NCI-H1105 (cell line): ENCODE measurements at regions not wholly inside any gene's neighbourhood (a gene's known extent, or its start where the extent isn't known, plus 50 kb on each side); places are given as distances from the start of the nearest gene placed in this dataset.
"Not testable (repeated sequence)": the region's sequence is repeated elsewhere in the genome, so short reads cannot be mapped to it uniquely, and the experiment has no call there.

Experiments
- DNase-seq: peaks from one replicate; lab custom pipeline; 2025; lab: John Stamatoyannopoulos, UW

- DNase-seq = no peak
Observed at GRCh38 chr6:7016226-7016625, 91.5 kb upstream of the RREB1 start.

- no peak for DNase-seq
Observed at GRCh38 chr6:7021301-7021700, 86.5 kb upstream of the RREB1 start.

DNA sequence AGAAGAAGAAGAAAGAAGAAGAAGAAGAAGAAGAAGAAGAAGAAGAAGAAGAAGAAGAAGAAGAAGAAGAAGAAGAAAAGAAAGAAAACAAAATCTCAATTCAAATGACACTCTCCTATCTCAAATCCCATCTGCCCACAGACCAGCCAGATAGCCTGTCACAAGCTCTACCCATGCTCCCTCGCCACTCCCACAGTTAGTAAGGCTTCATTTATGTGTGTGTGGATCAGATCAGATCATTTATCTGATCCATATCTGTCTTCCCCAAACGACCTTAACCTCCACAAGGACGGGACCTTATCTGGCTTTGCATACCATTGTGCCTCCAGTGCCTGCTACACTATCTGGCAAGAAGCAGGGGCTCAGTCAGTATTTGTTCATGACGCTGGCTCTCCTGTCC, 81.9 kb upstream of the RREB1 start:
- DNase-seq = no peak

DNA sequence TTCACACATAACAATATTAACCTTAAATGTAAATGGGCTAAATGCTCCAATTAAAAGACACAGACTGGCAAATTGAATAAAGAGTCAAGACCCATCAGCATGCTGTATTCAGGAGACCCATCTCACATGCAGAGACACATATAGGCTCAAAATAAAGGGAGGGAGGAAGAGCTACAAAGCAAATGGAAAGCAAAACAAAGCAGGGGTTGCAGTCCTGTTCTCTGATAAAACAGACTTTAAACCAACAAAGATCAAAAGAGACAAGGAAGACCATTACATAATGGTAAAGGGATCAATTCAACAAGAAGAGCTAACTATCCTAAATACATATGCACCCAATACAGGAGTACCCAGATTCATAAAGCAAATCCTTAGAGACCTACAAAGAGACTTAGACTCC, 78.8 kb upstream of the RREB1 start:
- not testable (repeated sequence) for DNase-seq

- not testable (repeated sequence) for DNase-seq
Observed at GRCh38 chr6:7030968-7031367, 76.8 kb upstream of the RREB1 start.

DNA sequence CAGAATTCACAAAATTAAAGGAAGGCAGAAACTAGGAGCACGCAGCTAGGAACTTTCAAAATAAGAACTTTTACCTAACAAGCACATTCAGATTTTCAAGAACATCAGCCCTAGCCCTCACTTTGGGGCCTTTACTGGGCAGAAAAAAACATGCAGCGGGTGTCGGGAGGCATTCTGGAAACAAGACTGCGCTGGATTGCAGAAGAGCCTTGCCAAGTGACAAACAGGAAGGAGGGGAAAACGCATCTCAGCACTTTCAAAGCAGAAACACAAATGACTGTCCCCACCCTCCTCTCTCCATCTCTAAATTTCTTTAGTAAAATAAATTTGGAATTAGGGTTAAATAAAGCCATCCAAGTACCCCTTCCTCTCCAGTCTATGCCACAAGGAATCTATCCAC, 74.6 kb upstream of the RREB1 start:
- no peak for DNase-seq

- no peak for DNase-seq
Observed at GRCh38 chr6:7034055-7034454, 73.7 kb upstream of the RREB1 start.

DNA sequence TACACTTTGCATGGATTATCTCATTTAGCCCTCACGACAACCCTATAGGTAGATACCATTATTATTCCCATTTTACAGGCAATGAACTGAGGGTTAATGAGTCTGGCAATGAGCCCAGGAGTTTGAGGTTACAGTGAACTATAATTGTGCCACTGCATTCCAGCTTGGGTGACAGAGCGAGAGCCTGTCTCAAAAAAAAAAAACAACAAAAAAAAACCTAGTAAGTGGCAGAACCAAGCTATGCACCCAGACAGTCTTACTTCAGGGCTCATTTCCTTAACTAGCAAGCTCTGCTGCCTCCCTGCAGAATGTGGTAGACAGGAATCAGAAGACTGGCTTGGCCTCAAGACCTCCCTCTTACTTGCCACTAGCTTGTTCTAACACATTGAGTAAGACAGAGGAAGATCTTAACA, 71.9 kb upstream of the RREB1 start:
- DNase-seq = no peak

- DNase-seq = no peak
Observed at GRCh38 chr6:7041511-7042026, 66.2 kb upstream of the RREB1 start.

DNA sequence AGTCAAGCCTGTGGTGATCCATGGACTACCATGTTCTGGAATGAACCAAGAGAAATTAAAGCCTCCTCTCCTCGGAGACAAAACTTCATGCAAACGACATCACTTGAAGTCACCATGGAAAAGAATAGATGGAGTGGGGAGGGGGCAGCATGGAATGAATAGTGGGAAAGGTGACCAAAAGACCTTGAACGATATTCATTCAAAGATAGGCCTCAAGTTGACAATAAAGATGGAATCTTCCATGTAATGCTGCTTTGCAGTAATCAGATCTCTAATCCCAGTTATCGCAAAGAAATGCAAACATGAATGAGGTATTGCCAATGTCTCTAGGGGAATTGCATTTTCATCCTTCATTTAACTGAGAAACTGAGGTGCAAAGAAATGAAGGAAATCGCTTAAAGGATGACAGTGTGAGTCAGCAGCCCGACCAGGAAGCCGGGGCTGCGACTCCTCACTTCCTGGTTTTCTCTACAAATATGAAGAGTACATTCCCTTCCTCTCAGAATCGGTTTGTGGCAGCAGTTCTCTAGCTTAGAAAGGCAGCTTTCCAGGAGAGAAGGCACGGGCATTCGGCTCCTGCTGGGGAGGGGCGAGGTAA, 65.6 kb upstream of the RREB1 start:
- DNase-seq = no peak

DNA sequence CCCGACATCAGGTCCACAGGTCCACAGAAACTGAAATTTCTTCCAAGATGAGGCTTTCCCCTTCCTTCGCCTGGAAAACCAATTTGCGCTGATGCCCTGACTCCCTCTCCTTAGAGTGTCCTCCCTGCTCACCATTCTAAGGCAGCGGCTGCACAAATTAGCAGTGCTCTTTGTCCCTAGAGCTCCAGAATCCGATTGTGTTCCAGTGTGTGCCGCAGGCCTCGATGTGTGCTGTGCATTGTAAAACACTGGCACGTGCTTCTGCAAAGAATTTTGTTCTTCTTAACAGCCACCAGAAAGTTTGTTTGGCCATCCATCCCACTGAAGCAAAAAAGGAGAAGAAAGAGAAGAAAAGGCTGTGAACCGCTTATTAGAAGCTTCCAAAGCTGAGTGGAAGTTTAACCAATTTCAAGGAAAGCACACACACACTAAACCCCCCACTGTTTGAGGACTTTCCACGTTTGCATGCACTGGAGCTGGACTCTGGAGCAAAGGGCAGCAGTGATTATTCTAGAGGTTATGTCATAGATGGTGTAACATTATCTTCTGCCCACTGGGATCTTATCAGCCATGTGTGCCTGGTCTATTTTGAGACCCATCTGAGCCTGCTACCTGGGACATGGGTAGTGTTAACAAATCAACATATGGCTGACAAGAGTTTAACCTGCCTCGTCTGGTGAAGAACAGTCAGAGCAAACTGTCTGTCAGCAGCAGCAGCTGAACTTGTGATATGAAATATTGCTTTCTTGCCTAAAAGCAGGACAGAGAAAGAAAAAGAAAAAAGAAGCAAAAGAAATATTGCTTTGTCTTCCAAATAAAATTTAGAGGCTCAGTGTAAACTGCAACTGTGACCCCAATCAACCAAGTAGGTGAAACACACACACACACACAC, 64.9 kb upstream of the RREB1 start:
- DNase-seq = no peak

- no peak for DNase-seq
Observed at GRCh38 chr6:7045331-7045730, 62.4 kb upstream of the RREB1 start.

GRCh38 chr6:7045746-7046145, 62.0 kb upstream of the RREB1 start:
- DNase-seq = no peak

DNA sequence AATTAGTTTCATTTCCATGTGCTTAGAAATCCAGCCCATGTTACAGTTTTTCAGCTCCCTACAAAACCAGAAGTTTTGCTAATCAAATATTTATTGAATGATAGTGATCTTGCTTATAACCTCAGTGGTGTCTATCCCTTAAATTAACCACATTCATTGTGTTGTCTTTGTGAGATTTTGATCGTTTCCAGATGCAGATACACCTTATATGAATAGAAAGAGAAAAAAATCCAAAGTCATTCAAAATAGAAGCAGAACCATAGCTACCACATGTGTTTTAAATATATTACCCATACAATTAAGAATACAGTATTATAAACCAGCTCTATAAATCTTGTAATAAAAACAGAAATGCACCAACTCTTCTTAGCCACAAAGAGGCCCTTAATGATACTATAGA, 60.6 kb upstream of the RREB1 start:
- DNase-seq = no peak

DNA sequence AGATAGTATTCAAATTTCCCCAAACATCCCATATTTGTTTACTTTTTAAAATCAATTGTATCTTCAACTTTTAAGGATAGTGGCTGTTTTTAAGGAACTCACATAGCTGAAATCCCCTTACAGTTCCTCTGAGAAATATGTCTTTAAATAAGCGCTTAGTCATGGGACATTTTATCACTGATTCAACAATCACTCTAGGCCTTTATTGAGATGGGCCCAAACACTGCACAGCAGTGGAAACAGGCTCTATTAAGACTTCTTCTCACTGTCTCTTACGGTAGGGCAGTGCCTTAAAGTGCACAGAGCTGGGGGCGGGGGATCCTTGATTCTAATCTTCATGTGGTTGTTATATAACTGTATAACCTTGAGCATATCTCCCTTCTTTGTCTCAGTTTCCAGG, 59.8 kb upstream of the RREB1 start:
- no peak for DNase-seq

GRCh38 chr6:7048894-7049293, 58.9 kb upstream of the RREB1 start:
- no peak for DNase-seq

DNA sequence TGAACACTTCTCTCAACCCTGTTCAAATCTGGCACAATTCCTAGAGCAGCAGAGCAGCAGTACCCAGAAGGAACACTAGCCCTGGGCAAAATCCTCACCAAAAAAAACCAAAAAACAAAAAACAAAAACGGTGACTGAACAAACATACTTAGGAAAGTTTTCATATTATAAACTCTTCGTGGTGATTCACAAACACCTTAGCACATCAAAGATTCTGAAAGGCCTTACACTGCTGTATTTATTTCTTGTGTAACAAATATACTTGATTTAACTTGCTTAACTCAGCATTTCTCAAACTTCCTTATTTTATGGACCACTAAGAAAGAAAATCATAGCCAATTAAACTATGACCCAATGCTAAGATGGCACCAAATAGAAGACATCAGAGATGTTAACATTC, 57.8 kb upstream of the RREB1 start:
- DNase-seq = peak; percentile 3

DNA sequence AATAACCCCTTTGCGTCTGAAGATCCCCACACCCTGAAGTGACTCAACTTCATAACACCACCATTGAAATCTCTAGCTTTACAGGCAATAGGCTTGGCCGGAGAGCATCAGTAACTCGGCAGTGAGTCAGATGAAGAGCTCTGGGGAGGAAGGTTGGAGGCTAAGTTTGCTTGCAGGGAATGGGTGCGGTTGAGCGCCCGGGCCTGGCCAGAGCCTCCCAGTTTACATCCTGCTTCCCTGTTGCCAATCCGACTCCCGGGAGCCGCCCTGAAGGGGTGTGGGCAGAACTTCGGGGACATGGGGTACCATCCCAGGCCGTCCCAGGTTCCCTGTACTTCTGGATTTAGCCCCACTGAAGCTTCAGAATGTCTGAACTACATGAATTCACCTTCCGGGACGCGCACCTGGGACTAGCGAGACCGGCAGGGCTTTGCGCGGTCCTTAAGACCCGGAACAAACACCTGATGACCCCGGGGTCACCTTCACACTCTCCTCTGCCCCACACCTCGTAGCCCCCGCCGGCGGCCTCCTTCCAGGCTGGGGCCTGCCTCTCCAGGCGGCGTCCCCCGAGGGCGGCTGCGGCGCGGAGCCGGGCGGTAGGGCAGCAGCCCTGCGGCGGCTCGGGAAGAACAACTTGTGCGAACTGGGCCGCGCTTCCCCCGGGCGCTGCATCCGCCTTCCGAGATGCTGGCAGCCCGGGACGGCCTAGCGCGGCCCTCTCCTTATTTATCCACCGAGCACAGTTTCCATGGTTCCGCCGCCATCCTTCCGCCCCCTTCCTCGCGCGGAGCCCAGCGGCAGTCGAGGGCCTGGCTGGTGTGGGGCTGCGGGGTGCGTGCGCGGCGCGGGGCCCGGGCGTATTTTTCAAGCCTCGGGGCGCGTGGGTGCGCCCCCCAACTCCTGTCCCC, 56.6 kb upstream of the RREB1 start:
- DNase-seq = peak; percentile 49

DNA sequence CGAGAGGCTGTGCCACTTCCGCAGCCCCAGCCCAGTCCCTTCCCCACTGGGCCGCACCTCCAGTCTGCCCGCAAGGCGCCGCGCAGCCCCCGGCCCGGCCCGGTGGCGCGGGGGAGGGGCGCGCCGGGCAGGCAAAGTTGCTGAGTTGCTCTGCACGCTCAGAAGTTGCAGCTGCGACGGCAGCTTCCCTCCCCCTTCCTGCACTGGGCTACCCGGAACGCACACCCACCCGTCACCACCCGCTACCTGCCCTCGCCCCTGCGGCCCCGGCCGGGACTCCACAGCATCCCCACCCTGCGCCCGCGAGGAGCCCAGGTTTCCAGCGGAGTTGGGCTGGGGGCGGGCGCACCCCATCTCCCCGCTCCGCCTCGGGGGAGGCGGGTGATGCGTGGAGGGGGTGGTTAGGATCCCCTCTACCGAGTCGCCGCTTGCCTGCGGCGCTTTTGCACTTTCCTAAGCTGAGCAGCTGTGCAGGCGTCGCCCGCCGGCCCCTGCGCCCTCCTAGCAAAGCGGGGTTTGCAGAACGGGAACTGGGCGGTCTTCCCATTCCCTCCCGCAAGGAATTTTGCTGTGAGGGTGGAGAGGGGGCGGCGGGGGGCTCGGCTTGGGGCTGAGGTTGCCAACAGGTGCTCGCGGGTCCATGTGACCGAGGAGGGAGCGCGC, 55.9 kb upstream of the RREB1 start:
- peak; percentile 49 for DNase-seq

- peak; percentile 42 for DNase-seq
Observed at GRCh38 chr6:7052443-7053011, 55.2 kb upstream of the RREB1 start.

GRCh38 chr6:7053125-7053774, 54.5 kb upstream of the RREB1 start:
- no peak for DNase-seq
